Caco-2 (cell line): ENCODE measurements at regions not wholly inside any gene's neighbourhood (a gene's known extent, or its start where the extent isn't known, plus 50 kb on each side); places are given as distances from the start of the nearest gene placed in this dataset.

Experiments used
- BruUV-seq: library from RNA; stranded (reverse); fragments of 400-500 nt; replicated peaks from 2 replicates; lab custom pipeline; 2021; lab: Mats Ljungman, UMichigan
- CTCF ChIA-PET: fragments of 300-600 bp; sonication (Branson Sonifier 250); formaldehyde crosslinking; loops from one replicate; lab custom pipeline; 2022; ENCODE audit warnings: antibody characterized with exemption; lab: Charles Lee
- POLR2A ChIA-PET: fragments of 300-600 bp; sonication (Branson Sonifier 250); formaldehyde crosslinking; loops from one replicate; lab custom pipeline; 2022; ENCODE audit warnings: antibody characterized with exemption; lab: Charles Lee
- DNase-seq, 2 experiments: peaks; one replicate each; pipeline versions ENCODE4 v3.0.0 to v3.0.0-alpha.2; 2020 to 2022
- H3K27me3 ChIP-seq: replicated peaks from 2 replicates; pipeline ENCODE4 v1.6.0; 2011; ENCODE audit warnings: low read length; ENCODE audit not compliant: control insufficient read depth, insufficient read depth
- H3K36me3 ChIP-seq: 2 replicates; pipeline ENCODE4 v1.5.1; 2011; ENCODE audit warnings: low read length; ENCODE audit not compliant: control insufficient read depth, insufficient read depth
- H3K4me1 ChIP-seq: fragments of 250-450 bp; sonication (Bioruptor Pico); 2 replicates; pipeline ENCODE4 v1.5.1; 2020; ENCODE audit warnings: mild to moderate bottlenecking
- H3K4me3 ChIP-seq: 2 replicates; pipeline ENCODE4 v1.5.1; 2011; ENCODE audit warnings: low read depth, mild to moderate bottlenecking, control low read depth, low read length
- H3K9me3 ChIP-seq: fragments of 250-450 bp; sonication (Bioruptor Pico); 2 replicates; pipeline ENCODE4 v1.5.1; 2020; ENCODE audit warnings: mild to moderate bottlenecking, moderate library complexity
- H3K27ac Mint-ChIP-seq: one replicate; pipeline ENCODE4 v1.8.0; 2022; ENCODE audit warnings: mixed read lengths; ENCODE audit not compliant: unreplicated experiment
- H3K27me3 Mint-ChIP-seq: one replicate; pipeline ENCODE4 v1.8.0; 2022; ENCODE audit warnings: mixed read lengths; ENCODE audit not compliant: insufficient read depth, unreplicated experiment
- H3K36me3 Mint-ChIP-seq: one replicate; pipeline ENCODE4 v1.8.0; 2022; ENCODE audit warnings: mild to moderate bottlenecking, mixed read lengths; ENCODE audit not compliant: insufficient read depth, unreplicated experiment
- H3K4me1 Mint-ChIP-seq: one replicate; pipeline ENCODE4 v1.8.0; 2022; ENCODE audit warnings: low read depth, mixed read lengths; ENCODE audit not compliant: unreplicated experiment
- H3K4me3 Mint-ChIP-seq: one replicate; pipeline ENCODE4 v1.8.0; 2022; ENCODE audit warnings: mild to moderate bottlenecking, moderate library complexity, mixed read lengths; ENCODE audit not compliant: unreplicated experiment
- H3K9me3 Mint-ChIP-seq: one replicate; pipeline ENCODE4 v1.8.0; 2022; ENCODE audit warnings: mixed read lengths; ENCODE audit not compliant: unreplicated experiment
- intact Hi-C: fragments of 100-400 bp; cut with micrococcal nuclease; formaldehyde crosslinking; loops from one replicate; pipeline ENCODE4 v1.10.0; 2022; ENCODE audit not compliant: unreplicated experiment
- TF ChIP-seq, protein P1 (sequence below), 2 experiments: fragments of 200-600 bp in 1 of 2; IDR thresholded peaks; 1 replicate in 1 of 2; 2 replicates in 1 of 2; pipeline versions ENCODE4 v1.5.1 to v1.8.0; 2011 to 2022; ENCODE audit warnings: antibody characterized with exemption in 1 of 2, control low read depth in 1 of 2, inconsistent platforms in 1 of 2, low read depth in 1 of 2, low read length in 1 of 2, mild to moderate bottlenecking in 1 of 2, moderate library complexity in 1 of 2; ENCODE audit not compliant: insufficient read depth in 1 of 2, severe bottlenecking in 1 of 2, unreplicated experiment in 1 of 2

DNA sequence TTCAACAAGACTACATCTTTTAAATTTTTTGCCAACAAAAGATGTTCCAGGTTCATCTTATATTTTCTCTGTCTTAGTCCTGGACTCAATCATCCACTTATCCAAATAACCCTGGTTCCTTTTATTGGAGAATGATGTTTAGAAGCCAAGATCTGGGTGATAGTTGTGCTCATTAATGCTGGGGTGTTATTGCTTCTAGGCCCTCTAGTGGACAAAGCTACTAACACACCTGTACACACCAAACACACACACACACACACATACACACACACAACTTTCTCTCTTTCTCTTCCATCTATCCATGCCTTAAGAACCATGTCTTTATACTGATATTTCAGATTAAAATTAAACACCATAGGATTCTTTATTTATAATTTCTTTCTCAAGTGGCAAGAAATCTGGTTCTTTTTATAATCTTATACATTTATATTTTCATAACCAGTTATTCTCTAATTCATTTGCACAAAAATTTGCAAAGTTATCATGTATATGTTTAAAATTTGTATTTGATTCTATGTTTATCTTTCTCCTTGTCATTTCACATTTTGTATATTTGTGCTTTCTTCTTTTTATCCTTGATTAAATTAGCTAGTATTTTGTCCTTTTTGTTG, 179.1 kb upstream of the SMIM23 start:
- Histone ChIP-seq H3K4me3 (no peak overlapping the region), H3K9me3 (peaks cover 19% of the 10 kb centered on the region), H3K36me3 (no peaks in the 10 kb centered on the region), H3K27me3 (no peaks in the 10 kb centered on the region), H3K4me1 (no peaks in the 10 kb centered on the region)
- no peak for DNase-seq
- Mint-ChIP-seq H3K4me3 (no peak overlapping the region), H3K27ac (no peak overlapping the region), H3K36me3 (no peaks in the 10 kb centered on the region), H3K9me3 (peaks cover 25% of the 10 kb centered on the region), H3K27me3 (peaks cover 10% of the 10 kb centered on the region), H3K4me1 (no peaks in the 10 kb centered on the region)
- ChIA-PET POLR2A (no interaction called here), CTCF (interaction anchor here (0.6 kb wide), 1 partner anchor 499 kb away, joined by 4 read pairs; no protein-coding TSS in a partner anchor)
- TF ChIP-seq, protein P1, sequence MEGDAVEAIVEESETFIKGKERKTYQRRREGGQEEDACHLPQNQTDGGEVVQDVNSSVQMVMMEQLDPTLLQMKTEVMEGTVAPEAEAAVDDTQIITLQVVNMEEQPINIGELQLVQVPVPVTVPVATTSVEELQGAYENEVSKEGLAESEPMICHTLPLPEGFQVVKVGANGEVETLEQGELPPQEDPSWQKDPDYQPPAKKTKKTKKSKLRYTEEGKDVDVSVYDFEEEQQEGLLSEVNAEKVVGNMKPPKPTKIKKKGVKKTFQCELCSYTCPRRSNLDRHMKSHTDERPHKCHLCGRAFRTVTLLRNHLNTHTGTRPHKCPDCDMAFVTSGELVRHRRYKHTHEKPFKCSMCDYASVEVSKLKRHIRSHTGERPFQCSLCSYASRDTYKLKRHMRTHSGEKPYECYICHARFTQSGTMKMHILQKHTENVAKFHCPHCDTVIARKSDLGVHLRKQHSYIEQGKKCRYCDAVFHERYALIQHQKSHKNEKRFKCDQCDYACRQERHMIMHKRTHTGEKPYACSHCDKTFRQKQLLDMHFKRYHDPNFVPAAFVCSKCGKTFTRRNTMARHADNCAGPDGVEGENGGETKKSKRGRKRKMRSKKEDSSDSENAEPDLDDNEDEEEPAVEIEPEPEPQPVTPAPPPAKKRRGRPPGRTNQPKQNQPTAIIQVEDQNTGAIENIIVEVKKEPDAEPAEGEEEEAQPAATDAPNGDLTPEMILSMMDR (IDR thresholded peaks at IDR 0.05; ENCODE audit: insufficient read depth in 1 of 2, low read depth in 1 of 2, low read length in 1 of 2, severe bottlenecking in 1 of 2, unreplicated experiment in 1 of 2), result peak; percentile 30 to 47
- intact Hi-C loops, result loop anchor here (5.0 kb wide), 1 partner anchor 189 kb away; the partner anchor contains the start of gene FGF18
- BruUV-seq, result no TSS peak

DNA sequence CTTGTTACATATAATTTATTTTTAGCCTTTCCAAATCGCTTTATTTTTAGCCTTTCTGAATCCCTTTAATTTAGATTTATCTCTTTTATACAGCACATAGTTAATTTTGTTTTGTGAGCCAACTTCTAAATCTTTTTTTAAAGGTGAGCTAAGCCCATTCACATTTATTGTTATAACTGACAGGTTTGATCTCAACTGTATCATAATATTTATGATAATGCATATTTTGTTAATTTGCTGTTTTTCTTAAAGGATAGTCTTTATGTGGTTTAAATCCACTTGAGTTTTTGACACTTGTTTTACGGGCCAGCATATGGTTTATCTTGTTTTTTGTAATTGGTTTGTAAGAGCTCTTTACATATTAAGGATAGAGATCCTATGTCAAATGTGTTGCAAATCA, 177.8 kb upstream of the SMIM23 start:
- Mint-ChIP-seq H3K4me3 (no peak overlapping the region), H3K4me1 (no peaks in the 10 kb centered on the region), H3K27me3 (peaks cover 13% of the 10 kb centered on the region), H3K27ac (no peak overlapping the region), H3K36me3 (no peaks in the 10 kb centered on the region), H3K9me3 (peaks cover 25% of the 10 kb centered on the region)
- intact Hi-C loops, result loop anchor here (5.0 kb wide), 1 partner anchor 191 kb away; the partner anchor contains the start of gene FGF18
- TF ChIP-seq, protein P1 (IDR thresholded peaks at IDR 0.05; ENCODE audit: insufficient read depth in 1 of 2, low read depth in 1 of 2, low read length in 1 of 2, severe bottlenecking in 1 of 2, unreplicated experiment in 1 of 2), result no peak
- no peaks in the 10 kb centered on the region for H3K36me3 ChIP-seq
- CTCF ChIA-PET, result no interaction called here
- H3K4me1 ChIP-seq, result no peaks in the 10 kb centered on the region
- POLR2A ChIA-PET, result no interaction called here
- no peak overlapping the region for H3K4me3 ChIP-seq
- DNase-seq, result no peak
- H3K27me3 ChIP-seq, result no peaks in the 10 kb centered on the region
- peaks cover 19% of the 10 kb centered on the region for H3K9me3 ChIP-seq
- no TSS peak for BruUV-seq

DNA sequence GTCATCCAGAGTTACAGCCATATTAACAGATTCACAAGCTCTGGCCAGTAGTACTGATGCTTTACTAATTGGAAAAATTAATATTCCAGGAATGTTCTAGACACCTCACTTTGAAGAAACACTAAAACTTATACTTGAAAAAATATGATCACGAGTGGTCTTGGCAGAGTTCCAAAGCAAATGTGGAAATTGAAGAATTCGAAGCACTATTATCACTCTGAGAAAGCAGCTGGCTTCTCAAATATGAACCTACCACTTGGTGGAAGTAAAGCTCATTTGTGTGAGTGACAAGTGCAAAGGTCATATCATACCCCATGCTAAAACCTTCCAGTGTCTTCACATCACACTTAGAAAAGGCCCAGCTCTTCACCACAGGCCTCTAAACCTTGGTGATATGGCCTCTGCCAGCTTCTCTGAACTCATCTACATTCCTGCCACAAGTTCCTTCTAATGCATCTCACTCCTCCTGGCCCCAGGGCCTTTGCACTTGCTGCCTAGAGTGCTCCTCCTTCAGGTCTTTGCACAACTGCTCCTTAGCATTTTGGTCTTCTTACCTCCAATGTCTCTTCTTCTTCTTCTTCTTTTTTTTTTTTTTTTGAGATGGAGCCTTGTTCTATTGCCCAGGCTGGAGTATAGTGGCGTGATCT, 175.7 kb upstream of the SMIM23 start:
- peaks cover 25% of the 10 kb centered on the region for H3K9me3 Mint-ChIP-seq
- ChIA-PET POLR2A (no interaction called here), CTCF (no interaction called here)
- Histone ChIP-seq H3K9me3 (peaks cover 19% of the 10 kb centered on the region), H3K4me3 (no peak overlapping the region), H3K4me1 (no peaks in the 10 kb centered on the region), H3K27me3 (no peaks in the 10 kb centered on the region), H3K36me3 (no peaks in the 10 kb centered on the region)
- no peaks in the 10 kb centered on the region for H3K36me3 Mint-ChIP-seq
- no peak overlapping the region for H3K27ac Mint-ChIP-seq
- BruUV-seq, result no TSS peak
- intact Hi-C loops, result loop anchor here (5.0 kb wide), 1 partner anchor 193 kb away; the partner anchor contains the start of gene FGF18
- no peak for DNase-seq
- H3K4me3 Mint-ChIP-seq, result no peak overlapping the region
- H3K27me3 Mint-ChIP-seq, result peaks cover 12% of the 10 kb centered on the region
- H3K4me1 Mint-ChIP-seq, result no peaks in the 10 kb centered on the region
- TF ChIP-seq, protein P1 (IDR thresholded peaks at IDR 0.05; ENCODE audit: insufficient read depth in 1 of 2, low read depth in 1 of 2, low read length in 1 of 2, severe bottlenecking in 1 of 2, unreplicated experiment in 1 of 2), result no peak
